22Rv1 (cell line): ENCODE measurements at regions not wholly inside any gene's neighbourhood (a gene's known extent, or its start where the extent isn't known, plus 50 kb on each side); places are given as distances from the start of the nearest gene placed in this dataset.

Source experiments
- CTCF ChIP-seq: fragments of 450-650 bp; IDR thresholded peaks from 2 replicates; pipeline ENCODE4 v1.5.1; 2017; ENCODE audit warnings: mild to moderate bottlenecking
- ZFX ChIP-seq: fragments of 450-650 bp; IDR thresholded peaks from 2 replicates; pipeline ENCODE4 v1.6.1; 2017; ENCODE audit warnings: antibody characterized with exemption, borderline replicate concordance

DNA sequence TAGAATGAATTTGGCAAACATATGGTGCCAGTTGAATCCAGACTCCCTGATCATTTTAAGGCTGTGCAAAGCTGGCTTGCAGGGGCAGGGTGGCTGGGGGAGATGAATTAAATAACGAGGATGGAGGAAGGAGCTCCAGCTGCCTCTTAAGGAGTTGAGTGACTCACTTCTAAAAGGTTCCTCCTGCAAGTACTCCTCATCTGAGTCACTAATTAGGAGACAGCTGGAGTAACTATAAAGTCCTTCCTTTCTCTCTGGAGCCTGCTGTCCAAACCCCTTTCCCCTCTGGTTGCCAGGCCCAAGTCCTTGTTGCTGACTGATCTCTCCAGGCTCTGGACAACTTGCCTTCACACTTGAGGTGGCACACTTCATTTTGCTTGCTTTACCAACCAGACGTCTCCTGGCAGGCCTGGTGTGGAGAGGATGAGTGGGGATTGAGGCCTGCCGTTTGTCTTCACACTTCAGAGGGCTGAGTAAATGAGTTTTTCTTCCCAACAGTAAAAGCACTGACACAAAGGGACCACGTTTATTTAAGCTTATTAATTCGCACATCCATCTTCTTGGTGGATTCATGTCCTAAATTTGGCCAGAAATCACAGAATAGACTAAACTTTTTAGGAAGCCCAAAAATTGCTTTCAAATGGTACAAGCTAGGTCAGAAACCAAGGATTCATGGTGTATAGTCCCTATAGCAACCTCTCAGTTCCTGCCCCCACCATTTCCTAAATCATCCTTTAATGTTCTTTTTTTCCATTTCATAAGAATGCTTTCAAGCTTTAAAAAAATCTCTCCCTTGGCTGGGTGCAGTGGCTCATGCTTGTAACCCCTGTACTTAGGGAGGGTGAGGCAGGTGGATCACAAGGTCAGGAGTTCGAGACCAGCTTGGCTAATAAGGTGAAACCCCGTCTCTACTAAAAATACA, 90.5 kb upstream of the MYRIP start:
- TF ChIP-seq CTCF (no peak), ZFX (no peak)
